GM19240 (cell line): ENCODE measurements at regions not wholly inside any gene's neighbourhood (a gene's known extent, or its start where the extent isn't known, plus 50 kb on each side); places are given as distances from the start of the nearest gene placed in this dataset.

Source experiments
- DNase-seq: peaks from one replicate; pipeline ENCODE4 v3.0.0; 2011; ENCODE audit warnings: low spot score; ENCODE audit not compliant: insufficient read length

- DNase-seq = no peak
Measured at GRCh38 chr1:182128502-182128901, 67.0 kb upstream of the ZNF648 start.

GRCh38 chr1:182127656-182128055 lies 66.1 kb upstream of the ZNF648 start:
- DNase-seq = no peak

- DNase-seq = no peak
Measured at GRCh38 chr1:182126272-182126800, 64.8 kb upstream of the ZNF648 start.

- DNase-seq = no peak
Measured at GRCh38 chr1:182122913-182123260, 61.4 kb upstream of the ZNF648 start.

- no peak for DNase-seq
Measured at GRCh38 chr1:182122256-182122912, 60.9 kb upstream of the ZNF648 start.

- DNase-seq = no peak
Measured at GRCh38 chr1:182121787-182122186, 60.3 kb upstream of the ZNF648 start.

- no peak for DNase-seq
Measured at GRCh38 chr1:182120411-182121258, 59.1 kb upstream of the ZNF648 start.

GRCh38 chr1:182119631-182120030 lies 58.1 kb upstream of the ZNF648 start:
- no peak for DNase-seq

GRCh38 chr1:182118851-182119250 lies 57.3 kb upstream of the ZNF648 start:
- DNase-seq = no peak

GRCh38 chr1:182114627-182115023 lies 53.1 kb upstream of the ZNF648 start:
- DNase-seq = no peak

GRCh38 chr1:182113879-182114626 lies 52.5 kb upstream of the ZNF648 start:
- no peak for DNase-seq

GRCh38 chr1:182111496-182111895 lies 50.0 kb upstream of the ZNF648 start:
- DNase-seq = no peak
